ENCODE measurements at regions not wholly inside any gene's neighbourhood (a gene's known extent, or its start where the extent isn't known, plus 50 kb on each side); places are given as distances from the start of the nearest gene placed in this dataset.

DNA sequence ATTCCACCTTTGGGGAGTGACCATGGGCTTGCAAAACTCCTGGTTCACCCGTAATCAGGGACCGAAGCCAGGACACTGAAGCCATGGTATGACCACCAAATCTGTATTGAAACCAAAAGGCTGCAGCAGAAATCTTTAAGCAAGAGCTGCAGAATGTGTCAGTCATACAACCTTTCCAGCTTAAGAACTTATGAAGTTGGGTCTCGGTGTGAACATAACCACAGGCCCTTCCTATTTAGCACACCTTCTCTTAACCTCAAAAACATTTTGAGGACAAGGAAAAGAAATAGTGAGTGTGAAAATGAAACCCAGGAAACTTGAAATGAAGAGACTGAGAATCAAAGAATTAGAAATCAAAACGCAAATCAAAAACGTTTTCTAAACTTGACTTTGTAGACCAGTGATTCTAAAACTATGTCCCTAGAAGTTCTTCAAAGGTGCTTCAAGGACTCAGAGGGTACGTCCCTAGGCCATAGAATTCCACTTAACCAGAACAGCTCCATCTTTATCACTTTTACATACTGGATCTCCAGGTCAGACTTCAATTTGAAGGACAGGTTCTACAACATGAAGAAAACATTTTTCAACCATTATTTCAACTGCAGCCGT, 231.6 kb upstream of the GRIP1 start:
- no peaks in the 10 kb centered on the region for H3K4me1 ChIP-seq
- WGBS, 2 donors = 88 to 91% methylated on average over 7 of the region's 7 CpGs
- H3K27ac ChIP-seq = no peak overlapping the region
- intact Hi-C loops (cut with DNase I) = no loop called here
- H3K9me3 ChIP-seq = no peaks in the 10 kb centered on the region
- no peak for TF ChIP-seq CTCF (IDR thresholded peaks at IDR 0.05)
- FAIRE-seq = no peak
- no peak for ATAC-seq
- H3K36me3 ChIP-seq = no peaks in the 10 kb centered on the region
- no peak for DNase-seq
- no peak overlapping the region for H3K4me3 ChIP-seq
- H3K27me3 ChIP-seq = no peaks in the 10 kb centered on the region

GRCh38 chr12:66915306-66915904, 236.5 kb upstream of the GRIP1 start:
- 86 to 90% methylated on average over 6 of the region's 6 CpGs for WGBS, 2 donors
- Histone ChIP-seq H3K36me3 (no peaks in the 10 kb centered on the region), H3K27me3 (no peaks in the 10 kb centered on the region), H3K27ac (no peak overlapping the region), H3K4me3 (no peak overlapping the region), H3K4me1 (no peaks in the 10 kb centered on the region), H3K9me3 (no peaks in the 10 kb centered on the region)
- no peak for DNase-seq
- FAIRE-seq = no peak
- ATAC-seq = no peak
- intact Hi-C loops (cut with DNase I) = no loop called here
- TF ChIP-seq CTCF (IDR thresholded peaks at IDR 0.05) = no peak

- H3K36me3 ChIP-seq = no peaks in the 10 kb centered on the region
- ATAC-seq (no peak), DNase-seq (no peak), FAIRE-seq (no peak)
- no peak overlapping the region for H3K4me3 ChIP-seq
- H3K27ac ChIP-seq = no peak overlapping the region
- no peaks in the 10 kb centered on the region for H3K27me3 ChIP-seq
- no peaks in the 10 kb centered on the region for H3K4me1 ChIP-seq
- intact Hi-C loops (cut with DNase I) = no loop called here
- WGBS, 2 donors = 92 to 95% methylated on average over 3 of the region's 3 CpGs
- no peaks in the 10 kb centered on the region for H3K9me3 ChIP-seq
- TF ChIP-seq CTCF (IDR thresholded peaks at IDR 0.05) = no peak
Observed at GRCh38 chr12:66916189-66916588, 237.3 kb upstream of the GRIP1 start.

DNA sequence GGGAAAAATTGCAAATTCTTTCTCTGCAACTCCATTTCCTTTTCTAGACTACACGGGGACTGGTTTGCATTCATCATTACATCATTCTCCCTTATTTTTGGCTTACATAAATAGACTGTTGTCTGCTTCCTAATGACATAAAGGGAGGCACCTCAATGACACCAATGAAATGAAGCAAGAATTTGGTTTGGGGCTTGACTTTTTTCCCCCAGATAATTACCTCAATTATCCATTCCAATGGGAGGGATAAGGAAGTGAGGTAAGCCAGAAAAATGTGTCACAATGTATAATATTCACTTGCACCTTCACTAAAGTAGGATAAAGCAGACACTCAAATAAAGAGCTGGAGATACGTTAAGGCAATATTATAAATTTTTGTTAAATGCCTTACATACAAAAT, 240.6 kb upstream of the GRIP1 start:
- Histone ChIP-seq H3K4me3 (no peak overlapping the region), H3K36me3 (no peaks in the 10 kb centered on the region), H3K4me1 (no peaks in the 10 kb centered on the region), H3K27me3 (no peaks in the 10 kb centered on the region), H3K27ac (no peak overlapping the region), H3K9me3 (no peaks in the 10 kb centered on the region)
- DNase-seq (no peak), FAIRE-seq (no peak), ATAC-seq (no peak)
- TF ChIP-seq CTCF (IDR thresholded peaks at IDR 0.05) = no peak
- WGBS, 2 donors = 78 to 80% methylated on average over 2 of the region's 2 CpGs
- intact Hi-C loops (cut with DNase I) = no loop called here

- Histone ChIP-seq H3K36me3 (no peaks in the 10 kb centered on the region), H3K27ac (no peak overlapping the region), H3K4me3 (no peak overlapping the region), H3K27me3 (no peaks in the 10 kb centered on the region), H3K9me3 (no peaks in the 10 kb centered on the region), H3K4me1 (no peaks in the 10 kb centered on the region)
- 94 to 96% methylated on average over 3 of the region's 3 CpGs for WGBS, 2 donors
- TF ChIP-seq CTCF (IDR thresholded peaks at IDR 0.05) = no peak
- ATAC-seq = no peak
- DNase-seq = no peak
- FAIRE-seq = no peak
- intact Hi-C loops (cut with DNase I) = no loop called here
Observed at GRCh38 chr12:66920205-66920604, 241.3 kb upstream of the GRIP1 start.
